ENCODE measurements at regions not wholly inside any gene's neighbourhood (a gene's known extent, or its start where the extent isn't known, plus 50 kb on each side); places are given as distances from the start of the nearest gene placed in this dataset.

DNA sequence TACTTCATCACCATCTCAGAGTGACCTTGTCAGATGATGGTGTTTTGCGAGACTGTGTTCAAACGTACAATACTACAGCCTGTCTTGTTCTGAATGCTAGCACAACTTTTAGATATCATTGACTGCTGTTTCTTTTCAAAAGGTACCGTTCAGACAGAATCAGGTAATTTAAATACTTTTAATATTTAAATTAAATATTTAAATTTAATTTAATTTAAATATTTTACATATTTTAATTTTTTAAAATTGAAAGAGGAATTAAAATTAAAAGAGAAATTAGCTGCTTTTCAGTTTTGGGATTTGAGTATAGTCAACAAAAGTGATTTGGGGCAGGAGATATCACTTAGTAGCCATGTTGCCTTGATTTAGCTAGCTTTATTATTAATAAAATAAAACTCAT is 642.1 kb upstream of the CCDC179 start:
- Histone ChIP-seq H3K9me3 (ENCODE audit: insufficient read depth, low read depth, low read length) (no peaks in the 10 kb centered on the region), H3K4me1 (ENCODE audit: insufficient read depth, low read length) (no peaks in the 10 kb centered on the region), H3K36me3 (ENCODE audit: insufficient read depth, low read depth, low read length) (no peaks in the 10 kb centered on the region), H3K9ac (ENCODE audit: low read depth, low read length) (no peak overlapping the region), H3K27me3 (ENCODE audit: insufficient read depth, low read length) (no peaks in the 10 kb centered on the region), H3K27ac (ENCODE audit: low read length) (no peak overlapping the region), H3K4me3 (ENCODE audit: low read length) (no peak overlapping the region)

DNA sequence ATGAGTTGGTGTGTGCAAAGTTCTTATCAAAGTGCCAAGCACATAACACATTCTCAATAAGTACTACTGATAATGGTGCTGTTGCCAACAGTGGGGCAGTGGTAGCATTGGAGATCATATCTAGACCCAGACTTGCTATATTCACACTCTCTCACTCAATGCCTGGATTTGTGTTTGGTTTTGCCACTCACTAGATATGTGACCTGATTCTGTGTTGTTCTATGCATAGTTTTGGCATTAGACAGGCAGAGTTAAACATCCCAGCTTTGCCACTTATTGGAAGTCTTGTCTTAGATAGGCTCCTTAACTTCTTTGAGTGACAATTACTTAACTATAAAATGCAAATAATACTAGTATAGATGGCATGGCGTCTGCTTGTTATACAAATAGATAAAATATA is 642.6 kb upstream of the CCDC179 start:
- H3K4me1 ChIP-seq (ENCODE audit: insufficient read depth, low read length), result no peaks in the 10 kb centered on the region
- H3K36me3 ChIP-seq (ENCODE audit: insufficient read depth, low read depth, low read length), result no peaks in the 10 kb centered on the region
- H3K9me3 ChIP-seq (ENCODE audit: insufficient read depth, low read depth, low read length), result no peaks in the 10 kb centered on the region
- no peak overlapping the region for H3K4me3 ChIP-seq (ENCODE audit: low read length)
- H3K27me3 ChIP-seq (ENCODE audit: insufficient read depth, low read length), result no peaks in the 10 kb centered on the region
- H3K9ac ChIP-seq (ENCODE audit: low read depth, low read length), result no peak overlapping the region
- no peak overlapping the region for H3K27ac ChIP-seq (ENCODE audit: low read length)

DNA sequence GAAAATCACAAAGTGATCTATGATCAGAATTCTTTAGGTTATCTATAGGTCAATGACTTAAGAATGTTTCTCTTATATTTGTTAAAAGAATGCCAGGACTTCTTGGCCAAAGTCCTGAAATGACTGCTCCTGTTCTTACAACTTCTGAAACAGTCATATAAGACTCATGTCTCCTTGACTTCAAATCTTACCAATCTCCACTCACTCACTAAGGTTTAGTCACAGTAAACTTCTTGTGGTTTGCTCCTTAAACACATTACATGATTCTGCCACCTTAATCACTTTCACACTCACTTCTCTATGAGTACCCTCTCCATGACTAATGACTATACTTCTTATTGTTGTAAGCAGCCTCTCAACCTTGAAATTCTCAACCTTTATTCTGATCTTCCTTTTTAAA is 648.7 kb upstream of the CCDC179 start:
- H3K4me3 ChIP-seq (ENCODE audit: low read length), result no peak overlapping the region
- H3K9ac ChIP-seq (ENCODE audit: low read depth, low read length), result no peak overlapping the region
- H3K36me3 ChIP-seq (ENCODE audit: insufficient read depth, low read depth, low read length), result no peaks in the 10 kb centered on the region
- no peak overlapping the region for H3K27ac ChIP-seq (ENCODE audit: low read length)
- no peaks in the 10 kb centered on the region for H3K27me3 ChIP-seq (ENCODE audit: insufficient read depth, low read length)
- no peaks in the 10 kb centered on the region for H3K9me3 ChIP-seq (ENCODE audit: insufficient read depth, low read depth, low read length)
- no peaks in the 10 kb centered on the region for H3K4me1 ChIP-seq (ENCODE audit: insufficient read depth, low read length)

DNA sequence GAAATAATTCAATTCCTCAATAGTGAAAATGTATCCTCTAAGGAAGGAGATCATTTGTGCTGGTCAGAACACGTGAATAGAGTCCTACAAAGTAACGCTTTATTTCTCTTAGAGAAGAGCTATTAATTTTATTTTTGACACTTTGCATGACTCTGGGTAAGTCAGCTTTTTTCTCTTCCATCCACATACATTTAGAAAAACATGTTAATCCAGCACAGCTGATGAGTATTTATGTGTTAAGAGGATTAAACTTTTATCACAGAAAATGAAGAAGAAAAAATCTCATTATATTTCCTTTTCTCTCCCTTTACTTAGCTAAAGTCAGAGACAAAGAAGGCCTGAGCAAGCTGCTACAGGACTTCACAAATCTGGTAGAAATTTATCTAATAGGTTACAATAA is 649.5 kb upstream of the CCDC179 start:
- no peak overlapping the region for H3K27ac ChIP-seq (ENCODE audit: low read length)

DNA sequence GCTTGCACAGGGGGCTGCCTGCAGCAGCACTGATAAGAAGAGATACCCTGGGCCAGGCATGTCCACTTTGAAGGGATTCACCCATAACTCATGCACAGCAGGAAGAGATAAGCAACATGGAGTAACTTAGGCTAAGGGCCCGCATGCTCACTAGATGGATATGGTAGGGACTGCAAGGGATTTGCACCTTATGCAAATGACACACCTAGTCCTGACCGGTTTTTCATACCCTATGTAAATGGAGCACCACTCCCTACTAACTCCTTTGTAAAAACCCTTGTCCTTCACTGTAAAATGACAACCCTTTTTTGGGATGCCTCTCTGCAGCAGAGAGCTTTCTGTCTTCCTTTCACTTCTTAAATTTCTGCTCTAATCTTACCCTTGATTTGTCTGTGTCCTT is 658.9 kb upstream of the CCDC179 start:
- no peaks in the 10 kb centered on the region for H3K27me3 ChIP-seq (ENCODE audit: insufficient read depth, low read length)
- H3K9ac ChIP-seq (ENCODE audit: low read depth, low read length), result no peak overlapping the region
- no peaks in the 10 kb centered on the region for H3K36me3 ChIP-seq (ENCODE audit: insufficient read depth, low read depth, low read length)
- no peaks in the 10 kb centered on the region for H3K9me3 ChIP-seq (ENCODE audit: insufficient read depth, low read depth, low read length)
- H3K4me3 ChIP-seq (ENCODE audit: low read length), result no peak overlapping the region
- H3K4me1 ChIP-seq (ENCODE audit: insufficient read depth, low read length), result no peaks in the 10 kb centered on the region
- H3K27ac ChIP-seq (ENCODE audit: low read length), result no peak overlapping the region

More for the DNA sequence above, 649.5 kb upstream of the CCDC179 start:
- Histone ChIP-seq H3K4me1 (ENCODE audit: insufficient read depth, low read length) (no peaks in the 10 kb centered on the region), H3K27me3 (ENCODE audit: insufficient read depth, low read length) (no peaks in the 10 kb centered on the region), H3K4me3 (ENCODE audit: low read length) (no peak overlapping the region), H3K36me3 (ENCODE audit: insufficient read depth, low read depth, low read length) (no peaks in the 10 kb centered on the region), H3K9me3 (ENCODE audit: insufficient read depth, low read depth, low read length) (no peaks in the 10 kb centered on the region), H3K9ac (ENCODE audit: low read depth, low read length) (no peak overlapping the region)

DNA sequence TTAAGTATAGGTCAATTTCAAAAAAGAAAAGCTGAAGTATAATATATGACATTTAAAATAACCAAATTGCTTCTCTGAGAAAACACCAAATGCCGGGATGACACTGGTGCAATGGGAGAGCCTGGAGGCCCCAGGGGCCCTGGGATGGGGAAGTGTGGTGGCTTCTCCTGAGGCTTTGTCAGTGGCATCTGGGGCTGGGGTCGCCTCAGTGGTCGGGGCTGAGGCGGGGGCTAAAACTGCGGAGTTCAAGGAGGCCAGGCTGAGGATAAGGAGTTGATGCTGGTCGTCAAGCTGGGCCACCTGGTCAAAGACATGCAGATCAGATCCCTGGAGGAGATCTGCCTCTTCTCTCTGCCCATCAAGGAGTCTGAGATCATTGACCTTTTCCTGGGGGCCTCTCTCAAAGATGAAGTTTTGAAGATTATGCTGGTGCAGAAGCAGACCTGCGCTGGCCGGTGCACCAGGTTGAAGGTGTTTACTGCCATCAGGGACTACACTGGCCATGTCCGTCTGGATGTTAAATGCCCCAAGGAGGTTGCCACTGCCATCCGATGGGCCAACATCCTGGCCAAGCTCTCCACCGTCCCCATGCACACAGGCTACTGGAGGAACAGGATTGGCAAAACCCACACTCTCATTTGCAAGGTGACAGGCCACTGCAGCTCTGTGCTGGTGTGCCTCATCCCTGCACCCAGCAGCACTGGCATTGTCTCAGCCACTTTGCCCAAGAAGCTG is 660.1 kb upstream of the CCDC179 start:
- Histone ChIP-seq H3K4me1 (ENCODE audit: insufficient read depth, low read length) (no peaks in the 10 kb centered on the region), H3K27me3 (ENCODE audit: insufficient read depth, low read length) (no peaks in the 10 kb centered on the region), H3K36me3 (ENCODE audit: insufficient read depth, low read depth, low read length) (no peaks in the 10 kb centered on the region), H3K27ac (ENCODE audit: low read length) (no peak overlapping the region), H3K9ac (ENCODE audit: low read depth, low read length) (no peak overlapping the region), H3K4me3 (ENCODE audit: low read length) (no peak overlapping the region), H3K9me3 (ENCODE audit: insufficient read depth, low read depth, low read length) (no peaks in the 10 kb centered on the region)

DNA sequence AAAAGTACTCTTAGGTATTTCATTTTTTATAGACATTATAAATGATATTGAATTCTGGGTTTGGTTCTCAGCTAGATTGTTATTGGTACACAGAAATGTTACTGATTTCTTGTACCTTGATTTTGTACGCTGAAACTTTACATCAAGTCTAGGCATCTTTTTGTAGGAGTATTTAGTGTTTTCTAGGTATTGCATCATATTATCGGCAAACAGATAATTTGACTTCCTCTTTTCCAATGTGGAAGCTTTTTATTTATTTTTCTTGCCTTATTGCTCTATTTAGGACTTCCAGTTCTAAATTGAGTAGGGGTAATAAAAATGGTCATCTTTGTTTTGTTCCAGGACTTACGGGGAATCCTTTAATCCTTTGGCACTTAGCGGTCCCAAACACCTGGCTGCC is 676.6 kb upstream of the CCDC179 start:
- Histone ChIP-seq H3K36me3 (ENCODE audit: insufficient read depth, low read depth, low read length) (no peaks in the 10 kb centered on the region), H3K27ac (ENCODE audit: low read length) (no peak overlapping the region), H3K9me3 (ENCODE audit: insufficient read depth, low read depth, low read length) (no peaks in the 10 kb centered on the region), H3K9ac (ENCODE audit: low read depth, low read length) (no peak overlapping the region), H3K4me1 (ENCODE audit: insufficient read depth, low read length) (no peaks in the 10 kb centered on the region; the same call in 1 of the 2 replicates), H3K27me3 (ENCODE audit: insufficient read depth, low read length) (no peaks in the 10 kb centered on the region), H3K4me3 (ENCODE audit: low read length) (no peak overlapping the region)

DNA sequence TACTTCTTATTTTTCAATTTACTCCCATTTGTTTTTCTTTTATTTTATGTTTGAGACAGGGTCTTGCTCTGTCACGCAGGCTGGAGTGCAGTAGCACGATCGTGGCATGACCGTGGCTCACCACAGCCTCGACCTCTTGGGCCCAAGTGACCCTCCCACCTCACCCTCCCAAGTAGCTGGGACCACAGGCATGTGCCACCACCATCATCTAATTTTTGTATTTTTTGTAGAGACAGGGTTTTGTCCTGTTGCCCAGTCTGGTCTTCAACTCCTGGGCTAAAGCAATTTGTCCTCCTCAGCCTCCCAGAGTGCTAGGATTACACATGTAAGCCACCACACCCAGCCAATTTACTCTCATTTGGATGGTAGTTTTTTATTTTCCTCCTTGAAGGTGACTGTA is 679.3 kb upstream of the CCDC179 start:
- H3K9ac ChIP-seq (ENCODE audit: low read depth, low read length), result no peak overlapping the region
- no peak overlapping the region for H3K27ac ChIP-seq (ENCODE audit: low read length)

DNA sequence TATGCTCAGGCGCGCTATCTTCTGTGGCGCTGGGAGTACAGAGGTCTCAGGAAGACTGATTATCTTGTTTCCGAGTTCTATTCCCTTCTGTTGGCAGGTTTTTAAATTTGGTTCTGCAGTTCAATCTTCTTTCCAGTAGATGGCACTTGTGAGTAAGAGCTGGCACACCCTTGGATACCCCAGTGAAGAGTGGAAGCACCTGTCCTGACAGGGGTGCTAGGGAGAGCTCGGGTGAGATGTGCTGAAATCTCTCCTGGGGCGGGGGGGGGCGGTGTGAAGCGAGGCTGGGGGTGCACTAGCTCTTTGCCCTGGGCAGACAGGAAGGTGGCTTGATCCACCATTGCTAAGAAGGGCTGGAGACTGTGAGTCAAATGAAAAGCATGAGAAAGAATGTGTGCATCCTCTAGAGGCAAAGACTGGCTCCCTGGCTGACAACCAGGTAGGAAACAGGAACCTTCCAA is 679.9 kb upstream of the CCDC179 start:
- no peak overlapping the region for H3K4me3 ChIP-seq (ENCODE audit: low read length)
- H3K9me3 ChIP-seq (ENCODE audit: insufficient read depth, low read depth, low read length), result no peaks in the 10 kb centered on the region
- no peak overlapping the region for H3K9ac ChIP-seq (ENCODE audit: low read depth, low read length)

More for the DNA sequence above, 679.3 kb upstream of the CCDC179 start:
- Histone ChIP-seq H3K36me3 (ENCODE audit: insufficient read depth, low read depth, low read length) (no peaks in the 10 kb centered on the region), H3K9me3 (ENCODE audit: insufficient read depth, low read depth, low read length) (no peaks in the 10 kb centered on the region), H3K4me1 (ENCODE audit: insufficient read depth, low read length) (peaks cover 4% of the 10 kb centered on the region), H3K4me3 (ENCODE audit: low read length) (no peak overlapping the region), H3K27me3 (ENCODE audit: insufficient read depth, low read length) (no peaks in the 10 kb centered on the region)

DNA sequence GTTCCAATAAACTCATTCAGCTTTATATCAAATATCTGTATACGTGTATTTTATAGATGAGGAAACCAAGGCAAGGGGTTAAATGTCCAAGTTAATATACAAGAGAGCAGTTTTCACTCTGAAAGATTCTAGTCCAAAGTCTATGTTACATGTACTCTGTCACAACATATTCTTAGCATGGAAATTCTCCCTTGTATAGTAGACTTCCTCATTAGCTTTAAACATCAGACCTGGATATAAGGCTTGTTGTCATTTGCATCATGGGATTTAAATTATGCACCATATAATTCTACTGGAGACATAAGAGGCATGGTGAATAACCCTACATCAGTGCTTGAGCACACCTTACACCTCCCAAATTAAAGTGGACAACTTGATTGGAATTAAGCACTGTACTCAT is 681.9 kb upstream of the CCDC179 start:
- Histone ChIP-seq H3K9me3 (ENCODE audit: insufficient read depth, low read depth, low read length) (no peaks in the 10 kb centered on the region), H3K27me3 (ENCODE audit: insufficient read depth, low read length) (no peaks in the 10 kb centered on the region), H3K36me3 (ENCODE audit: insufficient read depth, low read depth, low read length) (no peaks in the 10 kb centered on the region), H3K4me3 (ENCODE audit: low read length) (no peak overlapping the region), H3K9ac (ENCODE audit: low read depth, low read length) (no peak overlapping the region), H3K27ac (ENCODE audit: low read length) (no peak overlapping the region), H3K4me1 (ENCODE audit: insufficient read depth, low read length) (peaks cover 4% of the 10 kb centered on the region)

More for the DNA sequence above, 679.9 kb upstream of the CCDC179 start:
- Histone ChIP-seq H3K27me3 (ENCODE audit: insufficient read depth, low read length) (no peaks in the 10 kb centered on the region), H3K36me3 (ENCODE audit: insufficient read depth, low read depth, low read length) (no peaks in the 10 kb centered on the region), H3K4me1 (ENCODE audit: insufficient read depth, low read length) (peaks cover 4% of the 10 kb centered on the region), H3K27ac (ENCODE audit: low read length) (no peak overlapping the region)

DNA sequence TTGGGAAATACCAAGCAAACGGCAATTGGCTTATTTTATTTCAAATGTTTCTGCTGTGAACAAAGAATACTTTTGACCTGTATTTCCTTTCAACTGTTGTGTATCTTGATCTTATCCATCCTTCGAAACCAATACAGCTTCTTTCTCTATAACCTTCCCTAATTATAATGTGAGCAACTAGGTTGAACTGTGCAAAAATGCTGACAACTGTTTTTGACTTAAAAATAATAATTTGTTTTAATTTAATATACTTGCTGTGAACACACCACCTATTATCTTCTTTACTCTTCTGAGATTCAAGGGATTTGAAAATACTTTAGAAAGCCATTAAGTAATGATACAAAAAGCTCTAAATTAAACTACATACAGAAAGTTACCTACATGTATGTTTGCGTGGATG is 682.5 kb upstream of the CCDC179 start:
- H3K9ac ChIP-seq (ENCODE audit: low read depth, low read length), result no peak overlapping the region
- H3K27ac ChIP-seq (ENCODE audit: low read length), result no peak overlapping the region

DNA sequence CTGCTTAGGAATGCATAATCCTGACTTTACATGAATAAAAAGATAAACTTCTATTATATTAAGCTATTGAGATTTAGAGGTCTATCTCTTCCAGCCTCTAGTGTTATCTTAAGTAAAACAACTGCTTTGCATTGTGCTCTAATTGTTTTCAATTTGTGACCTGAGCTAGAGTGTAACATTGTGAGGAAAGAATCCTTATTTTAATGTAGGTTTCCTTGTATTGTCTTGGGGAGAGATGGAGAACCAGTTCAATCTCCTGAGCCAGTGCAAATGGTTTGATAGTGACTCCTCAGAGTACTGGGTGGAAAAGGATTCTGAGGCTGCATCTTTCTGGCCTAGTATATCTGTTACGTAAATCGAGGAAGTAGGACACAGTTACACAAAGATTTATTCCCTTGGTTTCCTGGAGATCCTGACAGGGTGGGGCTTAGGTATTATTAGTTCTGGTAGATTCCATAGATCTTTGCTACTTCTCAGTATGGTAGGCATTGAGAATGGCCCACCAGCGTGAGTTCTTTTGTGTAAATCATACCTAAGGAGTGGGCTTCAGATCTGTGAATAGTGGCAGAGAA is 683.5 kb upstream of the CCDC179 start:
- H3K4me1 ChIP-seq (ENCODE audit: insufficient read depth, low read length), result peaks cover 4% of the 10 kb centered on the region
- H3K9me3 ChIP-seq (ENCODE audit: insufficient read depth, low read depth, low read length), result no peaks in the 10 kb centered on the region
- H3K4me3 ChIP-seq (ENCODE audit: low read length), result no peak overlapping the region
- H3K9ac ChIP-seq (ENCODE audit: low read depth, low read length), result no peak overlapping the region
- H3K27ac ChIP-seq (ENCODE audit: low read length), result no peak overlapping the region
- no peaks in the 10 kb centered on the region for H3K27me3 ChIP-seq (ENCODE audit: insufficient read depth, low read length)
- H3K36me3 ChIP-seq (ENCODE audit: insufficient read depth, low read depth, low read length), result no peaks in the 10 kb centered on the region

More for the DNA sequence above, 682.5 kb upstream of the CCDC179 start:
- Histone ChIP-seq H3K36me3 (ENCODE audit: insufficient read depth, low read depth, low read length) (no peaks in the 10 kb centered on the region), H3K4me1 (ENCODE audit: insufficient read depth, low read length) (peaks cover 4% of the 10 kb centered on the region), H3K27me3 (ENCODE audit: insufficient read depth, low read length) (no peaks in the 10 kb centered on the region), H3K4me3 (ENCODE audit: low read length) (no peak overlapping the region), H3K9me3 (ENCODE audit: insufficient read depth, low read depth, low read length) (no peaks in the 10 kb centered on the region)
